PFSK-1 (cell line): ENCODE measurements at regions not wholly inside any gene's neighbourhood (a gene's known extent, or its start where the extent isn't known, plus 50 kb on each side); places are given as distances from the start of the nearest gene placed in this dataset.

ENCODE experiments used
- FOXP2 ChIP-seq: optimal IDR thresholded peaks from 2 replicates; pipeline ENCODE3; 2011; ENCODE audit warnings: borderline replicate concordance, control low read depth, inconsistent platforms; ENCODE audit not compliant: insufficient read depth; ENCODE audit errors: extremely low read length, extremely low read depth
- POLR2AphosphoS5 ChIP-seq: IDR thresholded peaks from 2 replicates; pipeline ENCODE4 v1.6.1; 2012; ENCODE audit warnings: low read depth, mild to moderate bottlenecking, control low read depth, low read length, moderate library complexity
- SIN3A ChIP-seq: IDR thresholded peaks from 2 replicates; pipeline ENCODE4 v1.6.1; 2012; ENCODE audit warnings: mild to moderate bottlenecking, low read length, moderate library complexity, borderline replicate concordance; ENCODE audit not compliant: insufficient read depth
- TAF1 ChIP-seq: IDR thresholded peaks from 2 replicates; pipeline ENCODE4 v1.6.1; 2012; ENCODE audit warnings: low read length, control low read depth, borderline replicate concordance; ENCODE audit not compliant: insufficient read depth
- TF ChIP-seq, protein P1 (sequence below), 2 experiments: IDR thresholded peaks; 2 replicates each; pipeline versions ENCODE4 v1.6.1 to v1.8.0; 2011 to 2012; ENCODE audit warnings: low read depth in 2 of 2, low read length in 2 of 2, control low read depth in 1 of 2, inconsistent platforms in 1 of 2, mild to moderate bottlenecking in 1 of 2, moderate library complexity in 1 of 2; ENCODE audit not compliant: insufficient read depth in 1 of 2

DNA sequence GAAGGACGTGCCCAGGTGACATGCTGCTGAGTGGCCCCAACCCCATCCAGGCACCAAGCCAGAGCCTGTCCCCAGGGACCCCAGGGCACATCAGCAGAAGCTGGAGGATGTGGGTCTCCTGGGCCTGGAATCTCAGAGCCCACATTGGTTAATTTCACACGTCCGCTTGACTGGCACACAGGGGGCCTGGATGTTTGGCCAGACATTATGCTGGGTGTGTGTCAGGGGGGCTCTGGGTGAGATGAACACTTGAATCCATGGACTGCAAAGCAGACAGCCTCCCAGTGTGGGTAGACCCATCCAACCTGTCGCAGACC is 79.1 kb upstream of the RET start:
- TF ChIP-seq, protein P1, sequence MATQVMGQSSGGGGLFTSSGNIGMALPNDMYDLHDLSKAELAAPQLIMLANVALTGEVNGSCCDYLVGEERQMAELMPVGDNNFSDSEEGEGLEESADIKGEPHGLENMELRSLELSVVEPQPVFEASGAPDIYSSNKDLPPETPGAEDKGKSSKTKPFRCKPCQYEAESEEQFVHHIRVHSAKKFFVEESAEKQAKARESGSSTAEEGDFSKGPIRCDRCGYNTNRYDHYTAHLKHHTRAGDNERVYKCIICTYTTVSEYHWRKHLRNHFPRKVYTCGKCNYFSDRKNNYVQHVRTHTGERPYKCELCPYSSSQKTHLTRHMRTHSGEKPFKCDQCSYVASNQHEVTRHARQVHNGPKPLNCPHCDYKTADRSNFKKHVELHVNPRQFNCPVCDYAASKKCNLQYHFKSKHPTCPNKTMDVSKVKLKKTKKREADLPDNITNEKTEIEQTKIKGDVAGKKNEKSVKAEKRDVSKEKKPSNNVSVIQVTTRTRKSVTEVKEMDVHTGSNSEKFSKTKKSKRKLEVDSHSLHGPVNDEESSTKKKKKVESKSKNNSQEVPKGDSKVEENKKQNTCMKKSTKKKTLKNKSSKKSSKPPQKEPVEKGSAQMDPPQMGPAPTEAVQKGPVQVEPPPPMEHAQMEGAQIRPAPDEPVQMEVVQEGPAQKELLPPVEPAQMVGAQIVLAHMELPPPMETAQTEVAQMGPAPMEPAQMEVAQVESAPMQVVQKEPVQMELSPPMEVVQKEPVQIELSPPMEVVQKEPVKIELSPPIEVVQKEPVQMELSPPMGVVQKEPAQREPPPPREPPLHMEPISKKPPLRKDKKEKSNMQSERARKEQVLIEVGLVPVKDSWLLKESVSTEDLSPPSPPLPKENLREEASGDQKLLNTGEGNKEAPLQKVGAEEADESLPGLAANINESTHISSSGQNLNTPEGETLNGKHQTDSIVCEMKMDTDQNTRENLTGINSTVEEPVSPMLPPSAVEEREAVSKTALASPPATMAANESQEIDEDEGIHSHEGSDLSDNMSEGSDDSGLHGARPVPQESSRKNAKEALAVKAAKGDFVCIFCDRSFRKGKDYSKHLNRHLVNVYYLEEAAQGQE (IDR thresholded peaks at IDR 0.05; ENCODE audit: insufficient read depth in 1 of 2, low read depth in 2 of 2, low read length in 2 of 2): no peak
- TF ChIP-seq SIN3A (no peak), FOXP2 (no peak), TAF1 (no peak), POLR2AphosphoS5 (no peak)
